ENCODE measurements at regions not wholly inside any gene's neighbourhood (a gene's known extent, or its start where the extent isn't known, plus 50 kb on each side); places are given as distances from the start of the nearest gene placed in this dataset.

GRCh38 chr9:108688676-108689075 lies 167.1 kb downstream of the ACTL7B start:
- no peak for DNase-seq
- no peaks in the 10 kb centered on the region for H3K4me1 Mint-ChIP-seq
- peaks cover 18% of the 10 kb centered on the region for H3K9me3 Mint-ChIP-seq
- H3K4me3 Mint-ChIP-seq: no peak overlapping the region
- H3K27ac Mint-ChIP-seq: no peak overlapping the region
- peaks cover 3% of the 10 kb centered on the region for H3K27me3 Mint-ChIP-seq (ENCODE audit: low read depth, poor library complexity)
- no peak for TF ChIP-seq CTCF (IDR thresholded peaks at IDR 0.05)
- H3K36me3 Mint-ChIP-seq (ENCODE audit: low read depth): no peaks in the 10 kb centered on the region

GRCh38 chr9:108688051-108688450 lies 167.7 kb downstream of the ACTL7B start:
- Mint-ChIP-seq H3K36me3 (ENCODE audit: low read depth) (no peaks in the 10 kb centered on the region), H3K4me1 (no peaks in the 10 kb centered on the region), H3K27me3 (ENCODE audit: low read depth, poor library complexity) (peaks cover 3% of the 10 kb centered on the region), H3K27ac (no peak overlapping the region), H3K4me3 (no peak overlapping the region), H3K9me3 (peaks cover 18% of the 10 kb centered on the region)
- TF ChIP-seq CTCF (IDR thresholded peaks at IDR 0.05): no peak
- DNase-seq: no peak

GRCh38 chr9:108687006-108687987 lies 168.5 kb downstream of the ACTL7B start:
- Mint-ChIP-seq H3K4me1 (no peaks in the 10 kb centered on the region), H3K36me3 (ENCODE audit: low read depth) (no peaks in the 10 kb centered on the region), H3K27me3 (ENCODE audit: low read depth, poor library complexity) (peaks cover 3% of the 10 kb centered on the region), H3K9me3 (peaks cover 18% of the 10 kb centered on the region), H3K4me3 (no peak overlapping the region), H3K27ac (no peak overlapping the region)
- DNase-seq: no peak
- no peak for TF ChIP-seq CTCF (IDR thresholded peaks at IDR 0.05)

GRCh38 chr9:108684288-108685025 lies 171.3 kb downstream of the ACTL7B start:
- Mint-ChIP-seq H3K27me3 (ENCODE audit: low read depth, poor library complexity) (peaks cover 9% of the 10 kb centered on the region), H3K27ac (no peak overlapping the region), H3K36me3 (ENCODE audit: low read depth) (no peaks in the 10 kb centered on the region), H3K9me3 (peaks cover 18% of the 10 kb centered on the region), H3K4me1 (no peaks in the 10 kb centered on the region), H3K4me3 (no peak overlapping the region)
- DNase-seq: no peak
- TF ChIP-seq CTCF (IDR thresholded peaks at IDR 0.05): no peak

- H3K4me1 Mint-ChIP-seq: no peaks in the 10 kb centered on the region
- no peaks in the 10 kb centered on the region for H3K36me3 Mint-ChIP-seq (ENCODE audit: low read depth)
- no peak for DNase-seq
- no peak overlapping the region for H3K4me3 Mint-ChIP-seq
- peaks cover 18% of the 10 kb centered on the region for H3K9me3 Mint-ChIP-seq
- H3K27ac Mint-ChIP-seq: no peak overlapping the region
- no peak for TF ChIP-seq CTCF (IDR thresholded peaks at IDR 0.05)
- H3K27me3 Mint-ChIP-seq (ENCODE audit: low read depth, poor library complexity): peaks cover 11% of the 10 kb centered on the region
Measured at GRCh38 chr9:108683245-108683644, 172.5 kb downstream of the ACTL7B start.

All from nephron progenitor cell (in vitro differentiated cells).